NCI-H82 treated with DMSO at 0.1 percent for 48 hours (cell line): ENCODE measurements at regions not wholly inside any gene's neighbourhood (a gene's known extent, or its start where the extent isn't known, plus 50 kb on each side); places are given as distances from the start of the nearest gene placed in this dataset.

Experiments used
- DNase-seq: peaks from one replicate; lab custom pipeline; 2025; ENCODE audit not compliant: unreplicated experiment; lab: John Stamatoyannopoulos, UW

- DNase-seq = no peak
These were observed 305.0 kb upstream of the RUNX1 start for GRCh38 chr21:35354078-35354477.

DNA sequence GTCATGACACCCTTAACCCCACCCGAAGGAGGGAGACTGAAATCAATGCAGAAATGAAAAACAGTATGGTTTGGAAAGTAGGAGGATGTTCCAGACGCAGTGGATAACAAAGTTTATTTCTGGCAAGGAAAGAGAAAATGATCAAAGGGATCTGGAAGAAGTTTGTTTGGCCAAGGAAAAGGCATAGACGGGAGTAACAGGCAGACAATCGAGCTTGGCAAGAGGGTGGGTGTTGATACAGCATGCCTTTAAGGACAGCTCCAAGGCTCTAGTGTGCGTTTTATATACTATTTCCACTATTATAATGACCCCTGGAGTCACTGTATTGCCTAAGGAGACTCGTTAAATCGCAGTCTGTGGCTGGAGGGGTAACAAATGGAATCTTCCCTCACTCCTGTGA is 303.7 kb upstream of the RUNX1 start:
- DNase-seq = no peak

DNA sequence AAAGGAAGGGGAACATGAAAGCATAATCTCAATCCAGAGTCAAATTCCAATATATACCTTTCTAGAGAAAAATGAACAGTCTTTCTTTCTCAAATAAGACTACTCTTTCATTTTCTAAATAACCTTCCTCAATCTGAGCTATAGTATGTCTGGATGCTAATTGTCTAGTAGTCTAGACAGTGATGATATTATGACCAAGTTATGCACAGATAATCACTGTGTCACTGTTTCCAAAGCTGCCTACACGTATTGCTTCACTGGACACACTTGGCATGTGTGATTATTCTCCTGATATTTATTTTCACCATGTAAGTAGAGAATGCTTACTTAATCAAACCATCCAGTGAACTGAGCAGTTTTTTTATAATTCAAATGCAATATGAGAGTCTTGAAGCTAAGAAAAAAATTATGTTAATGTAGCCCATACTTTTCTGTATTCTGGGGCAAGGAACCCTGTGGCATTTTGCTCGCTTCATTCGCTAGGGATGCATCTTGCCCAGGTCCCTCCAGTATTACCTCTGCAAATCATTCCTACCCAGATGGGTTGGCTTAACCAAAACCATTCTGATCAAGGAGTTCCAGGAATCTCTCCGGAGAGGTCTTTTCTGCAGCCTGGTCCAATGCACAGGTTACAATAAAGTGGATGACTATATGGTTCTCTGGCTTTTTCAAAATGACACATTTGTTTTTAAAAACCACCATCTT is 303.1 kb upstream of the RUNX1 start:
- no peak for DNase-seq

DNA sequence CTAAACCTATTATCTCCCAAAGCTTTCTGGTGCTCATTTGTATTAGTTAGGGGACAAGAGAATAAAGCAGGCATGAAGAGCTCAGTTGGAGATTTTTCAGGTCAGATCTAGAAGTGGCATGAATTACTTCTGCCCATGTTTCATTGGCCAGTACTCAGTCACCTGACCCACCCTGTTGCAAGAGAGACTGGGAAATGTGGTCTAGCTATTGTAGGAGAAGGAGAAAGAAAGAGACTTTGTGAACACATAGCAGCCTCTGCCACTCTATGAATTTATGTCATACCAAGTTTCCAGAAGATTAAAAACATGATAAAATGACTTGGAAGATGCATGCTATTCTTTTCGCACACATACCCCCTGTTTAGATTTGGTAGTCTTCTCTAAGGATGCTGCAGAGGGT is 302.3 kb upstream of the RUNX1 start:
- no peak for DNase-seq

DNA sequence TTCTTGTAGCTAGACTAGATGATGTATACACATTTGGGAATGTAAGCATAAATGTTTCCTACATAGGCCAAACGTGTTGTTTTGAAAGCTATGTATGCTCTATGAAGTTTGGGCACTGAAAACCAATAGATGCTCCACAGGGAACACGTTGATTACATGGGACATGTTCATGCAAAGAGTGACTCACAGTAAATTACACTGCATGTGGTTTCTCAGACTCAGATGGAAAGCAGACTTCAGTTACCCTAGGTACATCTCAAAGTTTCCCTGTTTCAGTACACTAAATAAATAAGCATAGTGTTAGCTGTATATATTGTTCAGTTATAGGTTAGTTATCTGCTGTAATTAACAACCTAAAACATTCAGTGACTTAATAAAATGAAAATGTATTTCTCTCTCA is 301.9 kb upstream of the RUNX1 start:
- no peak for DNase-seq

DNA sequence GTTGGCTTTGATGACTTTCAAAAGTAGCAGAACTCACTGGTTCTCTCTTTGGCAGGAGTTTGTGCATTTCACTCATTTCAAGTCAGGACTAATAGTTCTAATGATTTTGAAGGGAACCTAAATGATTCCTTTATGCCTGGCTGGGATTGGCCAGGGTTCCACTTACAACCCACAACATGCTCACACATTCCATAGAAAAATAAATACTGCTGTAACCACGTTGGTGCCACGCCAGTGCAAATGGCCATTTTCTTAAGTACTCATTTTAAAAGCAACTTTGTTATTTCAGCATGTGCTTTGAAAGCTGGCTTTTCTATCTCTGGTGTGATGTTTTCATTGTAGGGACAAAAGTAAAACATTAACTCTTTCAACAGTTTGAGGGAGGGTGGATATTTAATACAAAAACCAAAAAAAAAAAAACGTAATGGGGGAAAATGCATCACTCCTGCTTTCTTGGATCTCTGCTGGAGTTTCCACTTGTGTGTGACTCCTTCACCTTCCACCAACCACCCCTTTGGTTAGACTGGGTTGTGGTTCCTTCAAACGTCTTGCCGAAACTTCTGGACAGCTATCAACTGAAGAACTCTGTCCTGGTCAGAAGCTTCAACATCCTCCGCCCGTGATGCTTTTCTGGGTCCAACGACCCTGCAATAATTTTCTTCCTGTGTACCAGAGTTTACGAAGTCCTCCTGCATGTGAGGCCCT is 300.4 kb upstream of the RUNX1 start:
- no peak for DNase-seq

GRCh38 chr21:35348686-35349085 is 299.6 kb upstream of the RUNX1 start:
- no peak for DNase-seq

- DNase-seq = no peak
These were observed 297.6 kb upstream of the RUNX1 start for GRCh38 chr21:35346697-35347096.

- no peak for DNase-seq
These were observed 296.9 kb upstream of the RUNX1 start for GRCh38 chr21:35345954-35346353.

DNA sequence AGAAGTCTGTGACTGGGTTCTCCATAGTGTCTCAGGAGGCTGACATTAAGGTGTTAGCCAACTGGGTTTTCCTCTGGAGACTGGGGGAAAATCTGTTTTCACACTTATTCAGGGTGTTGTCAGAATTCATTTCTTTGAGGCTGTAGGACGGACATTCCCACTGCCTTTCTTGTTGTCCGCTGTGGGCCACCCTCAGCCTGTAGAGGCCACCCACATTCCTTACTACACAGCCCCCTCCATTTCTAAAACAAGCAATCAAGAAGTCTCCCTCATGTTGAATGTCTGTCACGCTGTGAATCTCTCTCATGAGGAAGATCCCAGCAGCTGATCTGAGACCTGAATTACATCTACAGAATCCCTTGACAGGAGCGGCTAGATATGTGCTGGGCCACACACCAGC is 295.5 kb upstream of the RUNX1 start:
- no peak for DNase-seq

DNA sequence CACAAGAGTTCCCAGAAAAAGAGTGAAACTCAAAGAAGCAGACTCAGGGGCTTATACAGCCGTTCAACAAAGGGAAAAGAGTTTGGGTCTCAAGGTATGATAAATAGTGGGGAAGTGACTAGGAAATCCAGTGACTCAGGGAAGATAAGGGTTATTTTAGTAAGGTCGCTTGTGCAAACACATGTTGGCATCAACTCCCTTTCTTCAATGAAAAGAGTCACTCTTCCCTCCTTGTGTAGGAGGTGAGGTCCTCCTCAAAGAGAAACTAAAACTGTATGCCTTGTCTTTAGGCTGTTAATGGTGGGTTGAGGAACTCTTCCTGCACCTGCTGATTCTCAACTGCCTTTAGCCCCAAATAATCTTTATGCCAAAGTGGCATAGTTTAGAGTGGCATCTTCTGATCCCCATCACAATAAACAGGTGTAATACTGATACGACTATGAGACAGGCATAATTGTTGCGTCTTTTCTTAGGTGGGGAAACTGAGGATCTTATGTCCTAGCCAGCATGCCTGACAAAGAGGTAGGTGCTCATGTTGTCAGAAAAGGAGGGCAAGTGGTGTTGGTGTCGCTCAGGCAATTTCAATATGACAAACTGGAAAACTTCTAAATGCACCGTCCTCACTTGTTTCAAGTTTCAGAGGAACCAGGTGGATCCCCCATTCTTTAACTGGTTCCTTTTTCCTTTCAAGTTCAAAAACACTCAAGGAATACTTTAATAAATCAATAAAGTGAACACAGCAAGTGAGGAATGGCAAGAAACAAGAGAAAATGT is 294.1 kb upstream of the RUNX1 start:
- no peak for DNase-seq

GRCh38 chr21:35342440-35342839 is 293.3 kb upstream of the RUNX1 start:
- DNase-seq = no peak

- DNase-seq = no peak
These were observed 291.2 kb upstream of the RUNX1 start for GRCh38 chr21:35340273-35340672.

DNA sequence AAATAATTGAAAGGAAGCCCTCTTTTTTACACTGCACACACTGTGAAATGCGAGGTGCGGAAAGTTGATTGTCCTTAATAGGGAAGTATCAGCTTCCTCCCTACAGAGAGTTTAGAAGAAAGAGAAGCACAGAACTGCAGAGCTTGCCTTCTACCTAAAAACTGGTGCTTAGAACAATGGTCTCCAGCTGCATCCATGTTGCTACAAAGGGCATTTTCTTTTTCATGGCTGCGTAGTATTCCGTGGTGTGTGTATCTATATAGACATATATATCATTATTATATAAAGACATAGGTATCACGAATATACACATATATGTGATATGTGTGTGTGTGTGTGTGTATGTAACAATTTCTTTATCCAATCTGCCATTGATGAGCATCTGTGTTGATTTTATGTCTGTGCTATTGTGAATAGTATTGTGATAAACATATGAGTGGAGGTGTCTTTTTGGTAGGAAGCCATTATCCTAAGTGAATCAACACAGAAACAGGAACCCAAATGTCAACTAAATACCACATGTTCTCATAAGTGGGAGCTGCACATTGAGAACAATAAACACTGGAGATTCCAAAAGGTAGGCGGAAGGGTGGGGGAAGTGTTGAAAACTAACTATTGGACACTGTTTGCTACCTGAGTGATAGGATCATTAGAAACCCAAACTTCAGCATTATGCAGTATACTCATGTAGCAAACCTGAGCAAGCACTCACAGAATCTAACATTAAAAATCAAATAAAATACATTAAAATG is 290.0 kb upstream of the RUNX1 start:
- DNase-seq = no peak

DNA sequence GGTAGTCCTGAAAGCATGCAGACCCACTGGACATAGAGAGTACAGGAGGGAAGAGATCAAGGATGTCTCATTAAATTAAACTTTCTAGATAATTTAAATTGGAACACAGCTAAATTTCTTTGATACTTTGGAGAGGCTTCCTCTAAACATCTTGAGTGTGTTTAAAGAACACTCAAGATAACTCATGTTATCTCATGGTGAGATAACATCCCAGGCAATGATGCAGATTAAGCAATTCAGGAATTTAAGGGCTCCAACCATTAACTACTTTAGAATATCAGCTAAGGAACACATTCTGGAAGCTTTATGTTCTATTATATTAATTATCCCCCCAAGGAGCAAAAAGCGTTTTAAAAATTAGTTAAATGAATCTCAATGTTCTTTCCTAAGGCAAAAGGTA is 289.2 kb upstream of the RUNX1 start:
- no peak for DNase-seq

DNA sequence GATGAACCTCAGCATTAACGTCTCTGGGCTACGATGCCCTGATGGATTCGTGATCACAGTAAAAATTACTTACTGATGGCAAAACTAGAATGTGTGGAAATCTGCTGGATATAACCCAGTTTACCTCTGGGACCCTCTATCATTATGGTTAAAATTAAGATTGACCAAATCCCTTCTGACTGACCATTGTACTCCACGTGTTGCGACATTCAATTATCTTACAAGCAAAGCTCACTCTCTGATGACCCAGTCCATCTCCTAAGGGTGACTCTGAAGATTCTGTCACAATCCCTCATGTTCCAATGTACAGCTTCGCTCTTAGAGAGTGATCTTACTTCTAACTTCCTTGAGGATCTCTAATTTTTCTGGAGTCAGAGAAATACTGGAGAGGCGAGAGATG is 288.5 kb upstream of the RUNX1 start:
- DNase-seq = no peak

- no peak for DNase-seq
These were observed 287.4 kb upstream of the RUNX1 start for GRCh38 chr21:35336534-35336933.

DNA sequence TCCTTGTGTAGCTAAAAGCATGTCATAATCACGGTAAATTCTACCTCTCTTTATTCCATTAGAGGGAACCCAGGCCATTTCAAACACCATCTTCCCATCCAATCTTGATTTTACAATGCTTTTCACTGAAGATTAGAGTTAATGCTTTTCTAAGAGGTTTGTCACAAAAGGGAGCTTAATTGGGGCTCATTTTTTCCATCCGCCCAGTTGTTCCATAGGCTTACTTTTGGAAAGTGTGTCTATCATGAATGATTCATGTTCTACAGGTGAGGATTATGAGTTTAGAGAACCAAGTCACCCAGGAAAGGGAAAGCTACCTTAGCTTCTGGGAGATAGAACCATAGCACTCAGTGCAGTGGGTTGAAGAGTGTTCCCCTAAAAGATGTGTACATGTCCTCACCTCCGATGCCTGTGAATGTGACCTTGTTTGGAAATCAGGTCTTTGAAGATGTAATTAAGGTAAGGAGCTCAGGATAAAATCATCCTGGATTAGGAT is 286.9 kb upstream of the RUNX1 start:
- DNase-seq = no peak

DNA sequence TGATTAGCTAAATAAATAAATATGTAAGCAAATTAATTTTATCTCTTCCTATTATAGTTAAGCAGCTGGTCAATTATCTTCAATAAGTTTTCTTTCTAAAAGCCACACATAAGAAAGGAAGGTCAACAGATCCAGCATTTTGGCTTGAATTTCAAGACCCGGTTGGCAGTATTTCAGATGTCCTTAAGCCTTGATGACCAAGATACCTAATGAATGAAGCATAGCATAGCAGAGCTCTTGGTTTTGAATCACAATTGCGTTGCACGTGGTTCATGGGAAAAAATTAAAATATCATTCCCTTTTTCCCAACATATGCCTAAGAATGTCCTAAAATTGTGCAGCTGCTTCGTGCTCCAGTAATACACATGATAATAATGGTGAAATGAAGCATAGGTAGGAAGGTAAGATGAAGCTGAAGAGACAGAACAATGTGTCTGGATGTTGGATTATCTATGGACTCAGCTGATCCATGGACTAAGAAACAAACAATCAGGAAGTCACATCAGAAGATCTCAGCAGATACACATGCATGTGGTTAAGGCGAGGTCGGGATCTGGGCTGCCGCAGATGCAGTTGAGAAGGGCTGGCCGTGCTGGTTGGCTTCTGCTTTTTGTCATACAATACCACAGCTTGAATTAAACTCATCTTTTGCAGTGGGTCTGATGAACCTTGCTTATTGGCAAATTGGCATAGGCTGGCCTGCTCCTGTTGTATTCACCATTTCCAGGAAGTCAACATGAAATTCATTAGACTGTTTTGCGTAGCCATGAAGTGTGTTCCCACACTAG is 284.9 kb upstream of the RUNX1 start:
- no peak for DNase-seq

GRCh38 chr21:35332841-35333426 is 283.8 kb upstream of the RUNX1 start:
- no peak for DNase-seq
